ENCODE measurements at regions not wholly inside any gene's neighbourhood (a gene's known extent, or its start where the extent isn't known, plus 50 kb on each side); places are given as distances from the start of the nearest gene placed in this dataset.

- Histone ChIP-seq H3K9me3 (replicated peaks; ENCODE audit: control insufficient read depth, insufficient read depth, low read length) (no peaks in the 10 kb centered on the region), H3K79me2 (ENCODE audit: control insufficient read depth, insufficient read depth, low read length) (no peaks in the 10 kb centered on the region), H3K27me3 (ENCODE audit: control insufficient read depth in 2 of 2, insufficient read depth in 2 of 2, low read length in 2 of 2) (no peaks in the 10 kb centered on the region), H3K9ac (replicated peaks; ENCODE audit: extremely low read depth, insufficient read depth, low read length) (no peak overlapping the region), H3K36me3 (ENCODE audit: control insufficient read depth in 2 of 2, extremely low read depth in 1 of 2, insufficient read depth in 2 of 2, low read length in 2 of 2) (no peaks in the 10 kb centered on the region), H3K4me1 (ENCODE audit: control insufficient read depth, extremely low read depth, insufficient read depth, low read length) (no peaks in the 10 kb centered on the region), H4K20me1 (replicated peaks; ENCODE audit: control insufficient read depth, extremely low read depth, insufficient read depth, low read length) (no peaks in the 10 kb centered on the region), H3K4me2 (ENCODE audit: insufficient read depth, low read length) (no peak overlapping the region), H3K9me1 (replicated peaks; ENCODE audit: control insufficient read depth, extremely low read depth, insufficient read depth, low read length) (no peaks in the 10 kb centered on the region), H2AFZ (ENCODE audit: low read depth, low read length) (no peak overlapping the region), H3K4me3 (replicated peaks in 1 of 3; ENCODE audit: insufficient read depth in 1 of 3, low read depth in 1 of 3, low read length in 3 of 3) (no peak overlapping the region), H3K27ac (ENCODE audit: insufficient read depth, low read depth, low read length) (no peak overlapping the region)
- dilution Hi-C loops (cut with MboI; ENCODE audit: extremely low pct_ligation_motif_present, low sequenced_read_pairs), result no loop called here
- TF ChIP-seq GATA2 (IDR thresholded peaks at IDR 0.05; ENCODE audit: insufficient read depth, insufficient read length, low read depth, low read length) (no peak), FOS (IDR thresholded peaks at IDR 0.05; ENCODE audit: borderline replicate concordance, insufficient read depth, low read length) (no peak), EZH2 (IDR thresholded peaks at IDR 0.05; ENCODE audit: borderline replicate concordance, low read depth, low read length, severe bottlenecking) (no peak), JUN (IDR thresholded peaks at IDR 0.05; ENCODE audit: borderline replicate concordance, insufficient read depth, insufficient read length, low read depth) (no peak), MYC (IDR thresholded peaks at IDR 0.05; ENCODE audit: low read depth, low read length) (no peak), POLR2A (IDR thresholded peaks at IDR 0.05; ENCODE audit: low read depth, low read length) (no peak), CTCF (IDR thresholded peaks at IDR 0.05; ENCODE audit: extremely low read depth in 1 of 2, insufficient read depth in 1 of 2, low read depth in 1 of 2, low read length in 2 of 2) (no peak), POLR2AphosphoS5 (IDR thresholded peaks at IDR 0.05; ENCODE audit: insufficient read depth, low read depth, low read length) (no peak)
- TF ChIP-seq, protein P1, sequence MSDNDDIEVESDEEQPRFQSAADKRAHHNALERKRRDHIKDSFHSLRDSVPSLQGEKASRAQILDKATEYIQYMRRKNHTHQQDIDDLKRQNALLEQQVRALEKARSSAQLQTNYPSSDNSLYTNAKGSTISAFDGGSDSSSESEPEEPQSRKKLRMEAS (IDR thresholded peaks at IDR 0.05; ENCODE audit: insufficient read depth, insufficient read length), result no peak
- POLR2A ChIA-PET, result no interaction called here
- no TSS peak for BruUV-seq (replicated peaks)
- DNase-seq (ENCODE audit: low read depth, low spot score) (no peak), FAIRE-seq (no peak)
- CTCF ChIA-PET, result no interaction called here
- intact Hi-C loops (cut with micrococcal nuclease), result no loop called here
These were observed 282.5 kb upstream of the SMARCA2 start for GRCh38 chr9:1732670-1733069.

Measured in endothelial cell of umbilical vein (primary cell).